ENCODE measurements at regions not wholly inside any gene's neighbourhood (a gene's known extent, or its start where the extent isn't known, plus 50 kb on each side); places are given as distances from the start of the nearest gene placed in this dataset.

DNA sequence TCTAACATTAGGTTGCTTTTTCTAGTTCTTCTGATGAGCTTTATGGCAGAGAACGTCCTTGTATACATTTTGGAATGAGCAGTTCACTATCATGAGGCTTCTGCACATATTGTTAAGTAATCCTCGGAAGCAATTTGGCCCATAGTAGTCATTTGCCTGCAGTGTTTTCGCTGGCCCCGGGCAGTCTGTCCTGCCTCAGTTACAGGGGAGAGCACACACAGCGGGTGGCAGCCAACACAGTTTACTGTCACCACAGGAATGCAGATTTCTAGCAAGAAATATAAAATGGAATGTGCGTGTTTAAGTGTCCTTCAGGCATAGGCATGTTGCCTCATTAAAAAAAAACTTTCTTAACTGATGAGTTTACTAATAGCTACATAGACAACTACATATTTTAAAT is 71.5 kb upstream of the GJB6 start:
- TF ChIP-seq, protein P1, sequence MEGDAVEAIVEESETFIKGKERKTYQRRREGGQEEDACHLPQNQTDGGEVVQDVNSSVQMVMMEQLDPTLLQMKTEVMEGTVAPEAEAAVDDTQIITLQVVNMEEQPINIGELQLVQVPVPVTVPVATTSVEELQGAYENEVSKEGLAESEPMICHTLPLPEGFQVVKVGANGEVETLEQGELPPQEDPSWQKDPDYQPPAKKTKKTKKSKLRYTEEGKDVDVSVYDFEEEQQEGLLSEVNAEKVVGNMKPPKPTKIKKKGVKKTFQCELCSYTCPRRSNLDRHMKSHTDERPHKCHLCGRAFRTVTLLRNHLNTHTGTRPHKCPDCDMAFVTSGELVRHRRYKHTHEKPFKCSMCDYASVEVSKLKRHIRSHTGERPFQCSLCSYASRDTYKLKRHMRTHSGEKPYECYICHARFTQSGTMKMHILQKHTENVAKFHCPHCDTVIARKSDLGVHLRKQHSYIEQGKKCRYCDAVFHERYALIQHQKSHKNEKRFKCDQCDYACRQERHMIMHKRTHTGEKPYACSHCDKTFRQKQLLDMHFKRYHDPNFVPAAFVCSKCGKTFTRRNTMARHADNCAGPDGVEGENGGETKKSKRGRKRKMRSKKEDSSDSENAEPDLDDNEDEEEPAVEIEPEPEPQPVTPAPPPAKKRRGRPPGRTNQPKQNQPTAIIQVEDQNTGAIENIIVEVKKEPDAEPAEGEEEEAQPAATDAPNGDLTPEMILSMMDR (IDR thresholded peaks at IDR 0.05), result no peak
- no peak for TF ChIP-seq POLR2A (IDR thresholded peaks at IDR 0.05)

All from lower leg skin (tissue), 3 donors.